Immature natural killer cell (primary cell): ENCODE measurements at regions not wholly inside any gene's neighbourhood (a gene's known extent, or its start where the extent isn't known, plus 50 kb on each side); places are given as distances from the start of the nearest gene placed in this dataset.

Source experiments
- DNase-seq, 3 donors: peaks; one replicate each; pipeline ENCODE4 v3.0.0; 2022; ENCODE audit warnings: mixed read lengths in 1 of 3
- H3K27ac Mint-ChIP-seq, 6 donors: one replicate each; pipeline ENCODE4 v1.8.0; 2020; ENCODE audit warnings: mixed read lengths in 6 of 6, mild to moderate bottlenecking in 5 of 6, inconsistent platforms in 4 of 6, moderate library complexity in 3 of 6
- H3K27me3 Mint-ChIP-seq, 3 donors: one replicate each; pipeline ENCODE4 v1.8.0; 2020 to 2021; ENCODE audit warnings: low read depth in 3 of 3, mild to moderate bottlenecking in 3 of 3, mixed read lengths in 3 of 3, moderate library complexity in 3 of 3, inconsistent platforms in 1 of 3
- H3K36me3 Mint-ChIP-seq, 3 donors: one replicate each; pipeline ENCODE4 v1.8.0; 2020; ENCODE audit warnings: mixed read lengths in 3 of 3, inconsistent platforms in 2 of 3, mild to moderate bottlenecking in 2 of 3
- H3K4me1 Mint-ChIP-seq, 2 donors: one replicate each; pipeline ENCODE4 v1.8.0; 2020; ENCODE audit warnings: inconsistent platforms in 2 of 2, mild to moderate bottlenecking in 2 of 2, mixed read lengths in 2 of 2, moderate library complexity in 1 of 2
- H3K4me3 Mint-ChIP-seq, 5 donors: one replicate each; pipeline ENCODE4 v1.8.0; 2020; ENCODE audit warnings: mild to moderate bottlenecking in 5 of 5, mixed read lengths in 5 of 5, inconsistent platforms in 3 of 5, moderate library complexity in 3 of 5
- H3K9me3 Mint-ChIP-seq, 6 donors: one replicate each; pipeline ENCODE4 v1.8.0; 2020; ENCODE audit warnings: mild to moderate bottlenecking in 6 of 6, mixed read lengths in 6 of 6, inconsistent platforms in 4 of 6, moderate library complexity in 3 of 6

GRCh38 chr2:204321910-204322751 lies 223.1 kb upstream of the PARD3B start:
- H3K4me1 Mint-ChIP-seq = no peaks in the 10 kb centered on the region
- peaks cover 2 to 6% (median 2%) of the 10 kb centered on the region in 3 donors for H3K27me3 Mint-ChIP-seq

DNA sequence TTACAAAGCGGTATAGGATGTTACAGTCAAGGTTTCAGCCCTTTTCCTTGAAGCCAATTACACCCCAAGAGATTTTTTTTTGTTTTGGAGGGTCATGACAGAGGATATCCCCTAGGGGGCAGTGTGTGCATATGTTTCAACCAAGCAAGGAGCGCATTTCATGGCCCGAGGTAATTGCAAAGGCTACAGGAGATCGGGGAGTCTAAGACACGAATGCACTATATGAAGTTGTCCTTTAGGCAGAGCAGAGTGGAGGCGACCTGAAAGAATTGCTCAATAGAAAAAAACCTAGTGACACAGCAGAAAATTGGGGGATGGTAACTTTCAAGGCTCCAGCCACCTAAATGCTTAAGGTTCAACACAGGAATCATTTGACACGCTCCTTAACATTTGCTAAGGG lies 219.8 kb upstream of the PARD3B start:
- no peaks in the 10 kb centered on the region for H3K4me1 Mint-ChIP-seq
- H3K36me3 Mint-ChIP-seq = no peaks in the 10 kb centered on the region
- H3K27ac Mint-ChIP-seq = no peak overlapping the region
- H3K4me3 Mint-ChIP-seq = peak overlapping the region in 1 of 5 donors; percentile 15
- peaks cover 0 to 4% (median 2%) of the 10 kb centered on the region in 3 donors for H3K27me3 Mint-ChIP-seq
- H3K9me3 Mint-ChIP-seq = no peaks in the 10 kb centered on the region
- DNase-seq = peak; percentile 21 to 40 (median 39)

More at GRCh38 chr2:204321910-204322751, 223.1 kb upstream of the PARD3B start:
- no peaks in the 10 kb centered on the region for H3K9me3 Mint-ChIP-seq
- DNase-seq = no peak
- no peaks in the 10 kb centered on the region for H3K36me3 Mint-ChIP-seq
- H3K27ac Mint-ChIP-seq = no peak overlapping the region
- no peak overlapping the region for H3K4me3 Mint-ChIP-seq

- Mint-ChIP-seq H3K4me3 (no peak overlapping the region), H3K9me3 (peaks cover 0 to 2% (median 0%) of the 10 kb centered on the region in 6 donors), H3K27ac (no peak overlapping the region), H3K27me3 (peaks cover 0 to 4% (median 2%) of the 10 kb centered on the region in 3 donors), H3K4me1 (no peaks in the 10 kb centered on the region), H3K36me3 (no peaks in the 10 kb centered on the region)
- DNase-seq = no peak
Measured at GRCh38 chr2:204328373-204328772, 216.9 kb upstream of the PARD3B start.

DNA sequence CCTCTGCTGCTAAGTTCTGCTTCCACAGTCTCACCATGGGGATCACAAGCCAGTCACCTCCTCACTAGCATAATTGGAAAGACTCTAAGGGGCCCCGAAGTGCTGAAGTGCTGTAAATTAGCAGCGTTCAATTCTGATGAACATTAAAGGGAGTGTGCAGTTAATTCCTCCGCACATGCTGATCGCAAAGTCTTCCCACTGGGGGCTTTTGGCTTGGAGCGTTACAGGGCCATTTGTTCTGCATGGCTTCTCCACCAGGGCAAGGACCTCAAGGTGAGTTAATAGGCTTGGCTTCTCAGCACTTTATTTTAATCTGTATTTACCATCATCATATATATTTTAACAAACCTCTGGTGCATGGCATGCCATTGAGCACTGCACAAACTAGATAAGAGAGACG lies 216.3 kb upstream of the PARD3B start:
- no peaks in the 10 kb centered on the region for H3K4me1 Mint-ChIP-seq
- no peaks in the 10 kb centered on the region for H3K36me3 Mint-ChIP-seq
- no peak overlapping the region for H3K27ac Mint-ChIP-seq
- H3K27me3 Mint-ChIP-seq = peaks cover 0 to 4% (median 2%) of the 10 kb centered on the region in 3 donors
- peaks cover 0 to 2% (median 0%) of the 10 kb centered on the region in 6 donors for H3K9me3 Mint-ChIP-seq
- H3K4me3 Mint-ChIP-seq = no peak overlapping the region
- no peak for DNase-seq

- no peak overlapping the region for H3K27ac Mint-ChIP-seq
- DNase-seq = no peak
- no peak overlapping the region for H3K4me3 Mint-ChIP-seq
- no peaks in the 10 kb centered on the region for H3K4me1 Mint-ChIP-seq
- H3K36me3 Mint-ChIP-seq = no peaks in the 10 kb centered on the region
- peaks cover 0 to 2% (median 0%) of the 10 kb centered on the region in 6 donors for H3K9me3 Mint-ChIP-seq
- peaks cover 0 to 4% (median 2%) of the 10 kb centered on the region in 3 donors for H3K27me3 Mint-ChIP-seq
Measured at GRCh38 chr2:204329532-204329931, 215.7 kb upstream of the PARD3B start.

- H3K4me3 Mint-ChIP-seq = no peak overlapping the region
- no peaks in the 10 kb centered on the region for H3K4me1 Mint-ChIP-seq
- no peak for DNase-seq
- H3K27ac Mint-ChIP-seq = no peak overlapping the region
- peaks cover 0 to 1% (median 0%) of the 10 kb centered on the region in 3 donors for H3K27me3 Mint-ChIP-seq
- no peaks in the 10 kb centered on the region for H3K36me3 Mint-ChIP-seq
- peaks cover 0 to 2% (median 0%) of the 10 kb centered on the region in 6 donors for H3K9me3 Mint-ChIP-seq
Measured at GRCh38 chr2:204331180-204331579, 214.1 kb upstream of the PARD3B start.

GRCh38 chr2:204331988-204332387 lies 213.3 kb upstream of the PARD3B start:
- H3K9me3 Mint-ChIP-seq = peaks cover 0 to 2% (median 0%) of the 10 kb centered on the region in 6 donors
- no peaks in the 10 kb centered on the region for H3K36me3 Mint-ChIP-seq
- H3K27ac Mint-ChIP-seq = no peak overlapping the region
- H3K27me3 Mint-ChIP-seq = peaks cover 0 to 1% (median 0%) of the 10 kb centered on the region in 3 donors
- no peak for DNase-seq
- H3K4me3 Mint-ChIP-seq = no peak overlapping the region
- no peaks in the 10 kb centered on the region for H3K4me1 Mint-ChIP-seq

GRCh38 chr2:204332706-204333105 lies 212.6 kb upstream of the PARD3B start:
- H3K4me3 Mint-ChIP-seq = no peak overlapping the region
- no peaks in the 10 kb centered on the region for H3K36me3 Mint-ChIP-seq
- no peak for DNase-seq
- no peak overlapping the region for H3K27ac Mint-ChIP-seq
- H3K27me3 Mint-ChIP-seq = peaks cover 1 to 2% (median 1%) of the 10 kb centered on the region in 3 donors
- H3K4me1 Mint-ChIP-seq = no peaks in the 10 kb centered on the region
- peaks cover 0 to 2% (median 0%) of the 10 kb centered on the region in 6 donors for H3K9me3 Mint-ChIP-seq

DNA sequence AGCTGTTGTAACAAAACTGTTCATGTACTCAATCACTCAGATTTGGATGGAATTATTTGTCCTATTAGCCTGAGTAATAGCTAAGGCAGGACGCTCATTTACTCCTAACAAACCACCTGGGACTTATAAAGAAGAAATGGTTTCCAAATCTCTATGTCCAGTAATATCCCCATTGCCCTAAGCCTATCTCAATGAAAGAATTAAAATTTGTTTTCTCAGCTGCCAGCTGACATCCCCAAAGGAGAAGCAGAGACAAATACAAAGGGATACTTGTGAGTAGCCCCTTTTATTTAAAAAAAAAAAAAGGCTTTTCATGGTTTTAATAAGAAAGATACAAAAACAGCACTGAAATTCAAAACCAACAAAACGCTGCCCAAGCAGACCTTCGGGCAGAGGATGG lies 211.4 kb upstream of the PARD3B start:
- no peaks in the 10 kb centered on the region for H3K36me3 Mint-ChIP-seq
- H3K27me3 Mint-ChIP-seq = peaks cover 3% of the 10 kb centered on the region in 3 donors
- DNase-seq = no peak
- no peaks in the 10 kb centered on the region for H3K4me1 Mint-ChIP-seq
- H3K9me3 Mint-ChIP-seq = peaks cover 0 to 2% (median 0%) of the 10 kb centered on the region in 6 donors
- no peak overlapping the region for H3K27ac Mint-ChIP-seq
- H3K4me3 Mint-ChIP-seq = no peak overlapping the region

GRCh38 chr2:204335451-204336058 lies 209.7 kb upstream of the PARD3B start:
- no peak for DNase-seq
- H3K36me3 Mint-ChIP-seq = no peaks in the 10 kb centered on the region
- no peaks in the 10 kb centered on the region for H3K4me1 Mint-ChIP-seq
- H3K27me3 Mint-ChIP-seq = peaks cover 3 to 5% (median 3%) of the 10 kb centered on the region in 3 donors
- H3K27ac Mint-ChIP-seq = no peak overlapping the region
- peaks cover 0 to 2% (median 0%) of the 10 kb centered on the region in 6 donors for H3K9me3 Mint-ChIP-seq
- H3K4me3 Mint-ChIP-seq = no peak overlapping the region

GRCh38 chr2:204336153-204336744 lies 209.0 kb upstream of the PARD3B start:
- no peak for DNase-seq
- H3K4me3 Mint-ChIP-seq = no peak overlapping the region
- H3K27ac Mint-ChIP-seq = no peak overlapping the region
- no peaks in the 10 kb centered on the region for H3K36me3 Mint-ChIP-seq
- H3K4me1 Mint-ChIP-seq = no peaks in the 10 kb centered on the region
- H3K9me3 Mint-ChIP-seq = peaks cover 0 to 2% (median 0%) of the 10 kb centered on the region in 6 donors
- peaks cover 3 to 5% (median 3%) of the 10 kb centered on the region in 3 donors for H3K27me3 Mint-ChIP-seq

GRCh38 chr2:204337638-204338037 lies 207.6 kb upstream of the PARD3B start:
- Mint-ChIP-seq H3K9me3 (peaks cover 0 to 2% (median 0%) of the 10 kb centered on the region in 6 donors), H3K27me3 (peaks cover 2 to 5% (median 3%) of the 10 kb centered on the region in 3 donors), H3K27ac (no peak overlapping the region), H3K36me3 (no peaks in the 10 kb centered on the region), H3K4me1 (no peaks in the 10 kb centered on the region), H3K4me3 (no peak overlapping the region)
- DNase-seq = no peak

GRCh38 chr2:204339212-204339715 lies 206.0 kb upstream of the PARD3B start:
- H3K27me3 Mint-ChIP-seq = peaks cover 2 to 5% (median 3%) of the 10 kb centered on the region in 3 donors
- no peak overlapping the region for H3K27ac Mint-ChIP-seq
- DNase-seq = no peak
- no peaks in the 10 kb centered on the region for H3K36me3 Mint-ChIP-seq
- H3K9me3 Mint-ChIP-seq = no peaks in the 10 kb centered on the region
- H3K4me3 Mint-ChIP-seq = no peak overlapping the region
- no peaks in the 10 kb centered on the region for H3K4me1 Mint-ChIP-seq

- H3K9me3 Mint-ChIP-seq = no peaks in the 10 kb centered on the region
- H3K27me3 Mint-ChIP-seq = peaks cover 2 to 5% (median 3%) of the 10 kb centered on the region in 3 donors
- DNase-seq = no peak
- no peaks in the 10 kb centered on the region for H3K36me3 Mint-ChIP-seq
- no peak overlapping the region for H3K27ac Mint-ChIP-seq
- H3K4me1 Mint-ChIP-seq = no peaks in the 10 kb centered on the region
- H3K4me3 Mint-ChIP-seq = no peak overlapping the region
Measured at GRCh38 chr2:204340511-204340910, 204.8 kb upstream of the PARD3B start.
